NAMALWA (cell line): ENCODE measurements at regions not wholly inside any gene's neighbourhood (a gene's known extent, or its start where the extent isn't known, plus 50 kb on each side); places are given as distances from the start of the nearest gene placed in this dataset.
"Not testable (repeated sequence)": the region's sequence is repeated elsewhere in the genome, so short reads cannot be mapped to it uniquely, and the experiment has no call there.

Experiments
- DNase-seq: peaks from one replicate; pipeline ENCODE4 v3.0.0-alpha.2; 2015; ENCODE audit warnings: low spot score

DNA sequence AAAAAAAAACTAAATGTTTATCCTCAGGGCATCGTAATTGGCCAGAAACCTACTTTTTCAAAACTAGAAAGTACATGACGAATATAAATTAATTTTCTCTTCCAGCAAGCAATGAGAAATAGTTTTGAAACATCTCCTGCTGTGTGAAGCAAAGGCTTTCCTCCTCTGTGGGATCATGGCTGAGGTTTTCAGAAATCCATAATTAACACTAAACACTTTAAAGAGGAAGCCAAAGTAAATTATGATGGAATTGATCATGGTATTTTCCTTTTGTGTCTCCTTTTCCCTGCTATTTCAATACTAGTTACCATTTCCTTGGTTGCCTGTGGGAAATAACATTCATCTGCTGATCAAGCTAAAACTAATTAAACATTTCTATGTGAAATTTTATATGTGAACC lies 1413.8 kb upstream of the PCDH20 start:
- DNase-seq = no peak

GRCh38 chr13:62799931-62800436 lies 1384.3 kb upstream of the PCDH20 start:
- no peak for DNase-seq

GRCh38 chr13:62799038-62799535 lies 1383.4 kb upstream of the PCDH20 start:
- no peak for DNase-seq

GRCh38 chr13:62793850-62794249 lies 1378.2 kb upstream of the PCDH20 start:
- no peak for DNase-seq

- no peak for DNase-seq
Measured at GRCh38 chr13:62781866-62782265, 1366.2 kb upstream of the PCDH20 start.

- no peak for DNase-seq
Measured at GRCh38 chr13:62779161-62779560, 1363.5 kb upstream of the PCDH20 start.

- no peak for DNase-seq
Measured at GRCh38 chr13:62767473-62767872, 1351.8 kb upstream of the PCDH20 start.

- no peak for DNase-seq
Measured at GRCh38 chr13:62760724-62761123, 1345.1 kb upstream of the PCDH20 start.

GRCh38 chr13:62747629-62748028 lies 1332.0 kb upstream of the PCDH20 start:
- peak; percentile 22 for DNase-seq

GRCh38 chr13:62747152-62747551 lies 1331.5 kb upstream of the PCDH20 start:
- DNase-seq = no peak

DNA sequence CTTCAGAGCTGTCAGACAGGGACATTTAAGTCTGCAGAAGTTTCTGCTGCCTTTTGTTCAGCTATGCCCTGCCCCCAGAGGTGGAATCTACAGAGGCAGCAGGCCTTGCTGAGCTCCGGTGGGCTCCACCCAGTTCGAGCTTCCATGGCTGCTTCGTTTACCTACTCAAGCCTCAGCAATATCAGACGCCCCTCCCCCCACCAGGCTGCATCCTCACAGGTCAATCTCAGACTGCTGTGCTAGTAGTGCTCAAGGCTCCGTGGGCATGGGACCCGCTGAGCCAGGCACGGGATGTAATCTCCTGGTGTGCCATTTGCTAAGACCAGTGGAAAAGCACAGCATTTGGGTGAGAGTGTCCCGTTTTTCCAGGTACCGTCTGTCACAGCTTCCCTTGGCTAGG lies 1314.1 kb upstream of the PCDH20 start:
- DNase-seq = not testable (repeated sequence)

- DNase-seq = no peak
Measured at GRCh38 chr13:62721893-62722292, 1306.2 kb upstream of the PCDH20 start.

DNA sequence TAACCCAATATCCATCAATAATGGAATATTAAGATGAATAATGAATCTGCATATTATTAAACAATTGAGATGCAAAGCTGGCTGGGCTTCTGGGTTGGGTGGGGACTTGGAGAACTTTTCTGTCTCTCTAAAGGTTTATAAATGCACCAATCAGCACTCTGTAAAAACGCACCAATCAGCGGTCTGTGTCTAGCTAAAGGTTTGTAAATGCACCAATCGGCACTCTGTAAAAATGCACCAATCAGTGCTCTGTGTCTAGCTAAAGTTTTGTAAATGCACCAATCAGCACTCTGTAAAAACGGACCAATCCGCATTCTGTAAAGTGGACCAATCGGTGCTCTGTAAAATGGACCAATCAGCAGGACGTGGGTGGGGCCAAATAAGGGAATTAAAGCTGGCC lies 1296.3 kb upstream of the PCDH20 start:
- peak; percentile 24 for DNase-seq

DNA sequence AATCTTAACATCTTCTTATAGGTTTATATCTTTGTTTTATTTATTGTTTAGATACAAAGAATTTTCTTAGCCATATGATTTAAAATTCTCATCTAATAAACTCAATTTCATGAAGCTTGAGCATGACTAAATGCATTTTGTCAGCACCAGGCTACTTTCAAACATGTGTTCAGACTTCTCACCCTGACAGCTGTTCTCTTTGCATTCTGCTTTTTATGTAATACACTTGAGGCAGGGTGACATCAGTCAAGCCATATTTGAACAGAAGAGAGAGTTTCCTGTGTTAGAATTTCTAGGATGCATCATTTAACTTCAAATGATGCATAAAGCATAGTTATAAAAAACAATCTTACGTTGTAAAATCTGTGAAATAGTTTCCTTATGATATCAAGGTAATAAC lies 1295.1 kb upstream of the PCDH20 start:
- peak; percentile 45 for DNase-seq

DNA sequence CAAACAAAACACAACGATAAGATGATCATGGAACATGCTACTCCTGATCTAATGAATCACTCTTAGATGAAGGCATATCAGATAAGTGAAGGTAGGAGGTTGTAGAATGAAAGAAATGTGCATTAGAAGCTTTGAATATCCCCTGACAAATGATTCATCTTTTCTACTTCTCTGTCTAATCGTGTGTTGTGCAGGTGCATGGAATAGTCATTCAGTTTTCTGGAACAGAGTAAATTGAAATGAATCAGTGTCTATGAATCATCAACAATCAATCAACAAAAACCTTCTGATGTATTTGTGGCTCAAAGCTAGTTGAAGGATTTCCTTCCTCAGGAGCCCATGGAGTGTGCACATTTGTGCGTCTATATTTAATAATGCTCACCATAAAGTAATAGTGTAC lies 1290.4 kb upstream of the PCDH20 start:
- DNase-seq = no peak

- no peak for DNase-seq
Measured at GRCh38 chr13:62704875-62705274, 1289.2 kb upstream of the PCDH20 start.

DNA sequence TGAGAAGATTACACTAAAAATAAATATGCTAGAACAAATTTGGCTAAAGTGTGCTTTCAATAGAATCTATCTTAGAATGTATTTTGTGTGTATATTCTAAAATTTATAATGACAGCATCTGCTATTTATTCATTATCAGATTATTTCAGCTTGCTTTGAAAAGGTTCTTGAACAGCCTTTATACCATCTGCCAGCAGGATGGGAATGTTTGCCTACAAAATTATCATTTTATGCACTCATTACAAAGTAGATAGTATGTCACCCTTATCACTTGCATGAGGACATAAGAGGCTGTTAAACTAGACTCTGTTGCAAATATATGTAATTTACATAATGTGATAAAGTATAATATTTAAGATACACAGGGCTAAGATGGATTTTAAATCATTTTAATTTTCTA lies 1286.9 kb upstream of the PCDH20 start:
- no peak for DNase-seq

- DNase-seq = no peak
Measured at GRCh38 chr13:62697701-62698100, 1282.1 kb upstream of the PCDH20 start.

DNA sequence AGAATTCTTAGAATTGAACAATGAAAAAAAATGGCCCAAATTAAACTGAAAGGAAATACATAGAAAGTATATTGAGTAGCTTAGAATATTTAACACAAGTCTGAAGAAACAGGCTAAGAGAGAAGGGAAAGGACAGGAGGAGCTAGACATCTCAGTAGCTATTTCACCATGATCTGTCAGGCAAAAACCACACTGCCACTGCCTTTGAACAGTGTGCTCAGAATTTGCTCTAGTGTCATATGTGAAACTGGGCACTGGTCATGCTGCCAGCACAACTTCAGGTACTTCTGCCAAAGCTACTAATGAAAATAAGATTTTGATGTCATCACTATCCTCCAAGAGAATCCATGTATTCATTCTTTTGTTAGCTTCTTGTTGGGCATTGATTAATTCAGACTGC lies 1280.8 kb upstream of the PCDH20 start:
- DNase-seq = no peak

DNA sequence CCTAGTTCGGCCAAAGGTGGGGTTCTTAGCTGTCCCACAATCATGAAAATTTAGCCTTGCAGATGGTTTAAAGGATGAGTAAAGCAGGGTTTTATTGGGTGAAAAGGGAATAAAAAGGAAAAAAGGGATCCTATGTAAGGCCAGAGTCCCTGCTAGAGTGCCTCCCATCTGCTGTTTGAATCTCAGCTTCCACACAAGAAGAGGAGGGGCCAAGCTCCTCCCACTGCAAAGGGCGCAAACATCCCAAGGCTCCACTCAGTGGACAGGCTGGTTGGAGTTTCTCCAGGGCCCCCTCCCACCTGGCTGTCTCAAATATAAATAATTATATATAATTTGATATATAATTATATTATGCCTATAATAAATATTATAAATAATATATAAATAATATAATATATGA lies 1272.1 kb upstream of the PCDH20 start:
- no peak for DNase-seq

DNA sequence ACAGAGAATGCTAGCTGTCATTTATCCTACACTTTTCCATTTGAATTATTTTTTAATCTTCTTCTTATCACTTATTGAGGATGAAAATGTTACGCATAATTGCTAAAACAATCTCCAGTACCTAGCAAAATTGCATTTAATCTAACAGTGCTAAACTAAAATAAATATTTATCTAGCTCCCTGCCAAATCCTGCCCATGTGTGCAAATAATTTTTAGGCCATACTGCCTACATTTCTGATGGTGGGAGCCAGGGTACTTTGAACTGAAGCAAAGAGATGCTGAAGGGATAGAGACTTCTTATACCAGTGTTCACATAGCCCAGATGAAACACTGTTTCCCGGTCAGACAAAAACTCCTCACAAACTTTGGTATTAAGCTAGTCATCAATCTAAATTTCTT lies 1268.7 kb upstream of the PCDH20 start:
- DNase-seq = no peak

- DNase-seq = no peak
Measured at GRCh38 chr13:62682788-62683187, 1267.1 kb upstream of the PCDH20 start.

DNA sequence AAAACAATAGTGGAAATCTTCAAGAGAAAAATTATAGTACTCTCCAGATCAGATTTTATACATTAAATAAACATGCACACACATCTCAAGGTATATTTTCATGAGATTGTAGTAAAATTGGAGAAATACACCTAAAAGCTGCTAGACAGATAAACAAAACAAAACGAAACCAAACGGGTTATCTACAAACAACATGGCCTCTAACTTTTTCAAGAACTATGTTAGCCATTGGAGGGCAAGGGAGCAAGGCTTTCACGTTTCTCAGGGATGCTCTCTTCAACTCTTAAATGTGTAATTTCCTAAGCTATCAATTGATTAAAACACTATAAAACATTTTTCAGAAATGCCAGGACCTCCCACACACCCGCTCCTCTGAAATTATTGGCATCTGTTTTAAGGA lies 1262.4 kb upstream of the PCDH20 start:
- DNase-seq = no peak

DNA sequence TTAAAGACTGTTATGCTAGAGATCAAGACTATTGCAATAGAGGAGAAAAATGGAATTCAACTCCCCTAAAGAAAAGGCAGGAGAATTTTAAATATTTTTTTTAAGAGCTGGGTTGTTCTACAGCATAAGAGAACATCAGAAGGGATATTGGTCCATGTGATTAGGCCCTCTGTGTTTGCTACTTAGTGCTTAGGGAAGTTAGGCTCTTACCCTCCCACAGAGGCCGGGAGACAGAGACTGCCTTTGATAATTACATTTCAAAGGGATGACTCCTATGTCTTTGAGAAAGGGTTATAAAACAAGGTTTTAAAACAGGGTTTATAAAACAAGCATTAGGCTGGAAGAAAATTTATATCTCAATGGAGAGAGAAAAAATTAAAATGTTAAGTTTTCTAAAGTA lies 1248.1 kb upstream of the PCDH20 start:
- DNase-seq = no peak

DNA sequence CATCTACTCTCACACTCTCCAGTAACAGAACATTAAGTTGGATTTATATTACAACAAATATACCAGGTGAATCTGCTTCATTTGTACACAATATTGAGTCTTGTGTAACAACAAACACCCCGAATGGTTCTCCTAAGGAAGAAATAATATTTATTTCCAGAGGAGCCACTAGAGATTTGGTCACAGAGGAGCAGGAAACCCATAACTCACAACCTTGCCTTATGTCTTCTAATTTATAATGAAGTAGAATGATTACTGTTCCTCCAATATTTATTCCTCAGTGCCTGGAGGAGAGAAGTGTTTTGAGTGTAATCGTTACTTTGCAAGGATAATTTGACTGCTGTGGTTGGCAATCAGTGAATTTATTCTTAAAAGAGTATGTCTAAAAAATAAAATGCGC lies 1243.7 kb upstream of the PCDH20 start:
- no peak for DNase-seq
